Keratinocyte (primary cell): ENCODE measurements at regions not wholly inside any gene's neighbourhood (a gene's known extent, or its start where the extent isn't known, plus 50 kb on each side); places are given as distances from the start of the nearest gene placed in this dataset.
A peak's percentile ranks its signal among the peaks of the same experiment; 100 is the strongest.

ENCODE experiments used
- DNase-seq: peaks from one replicate; pipeline ENCODE4 v3.0.0-alpha.2; 2011; ENCODE audit warnings: low read depth, missing footprints, low spot score
- FAIRE-seq: peaks from 2 replicates; lab custom pipeline; 2011; peaks lifted over from hg19 to GRCh38; lab: Jason Lieb, UNC
- H2AFZ ChIP-seq: 2 replicates; pipeline ENCODE4 v1.6.0; 2012; ENCODE audit warnings: low read length, control low read depth, inconsistent platforms; ENCODE audit not compliant: control insufficient read depth
- H3K27ac ChIP-seq: 2 replicates; pipeline ENCODE4 v1.5.1; 2011; ENCODE audit warnings: low read length; ENCODE audit not compliant: control insufficient read depth, insufficient read depth
- H3K27me3 ChIP-seq: 3 replicates; pipeline ENCODE4 v1.6.0; 2011; ENCODE audit warnings: low read length; ENCODE audit not compliant: control insufficient read depth, insufficient read depth; ENCODE audit errors: extremely low read depth
- H3K36me3 ChIP-seq, 2 experiments: 2 replicates in 1 of 2; 3 replicates in 1 of 2; pipeline ENCODE4 v1.5.1; 2011; ENCODE audit warnings: low read length in 2 of 2, mild to moderate bottlenecking in 1 of 2; ENCODE audit not compliant: control insufficient read depth in 2 of 2, insufficient read depth in 2 of 2; ENCODE audit errors: extremely low read depth in 1 of 2
- H3K4me1 ChIP-seq: 3 replicates; pipeline ENCODE4 v1.5.1; 2011; ENCODE audit warnings: low read length; ENCODE audit not compliant: control insufficient read depth, insufficient read depth; ENCODE audit errors: extremely low read depth
- H3K4me2 ChIP-seq: 3 replicates; pipeline ENCODE4 v1.6.0; 2011; ENCODE audit warnings: low read depth, low read length; ENCODE audit not compliant: control insufficient read depth, insufficient read depth; ENCODE audit errors: extremely low read depth
- H3K4me3 ChIP-seq, 3 experiments: fragments of 200-600 bp in 1 of 3; sonication (generic) in 1 of 3; 2 replicates in 2 of 3; 3 replicates in 1 of 3; pipeline ENCODE4 v1.5.1; 2011 to 2016; ENCODE audit warnings: low read length in 3 of 3, mild to moderate bottlenecking in 3 of 3, control low read depth in 2 of 3, inconsistent platforms in 1 of 3, low read depth in 1 of 3, mixed read lengths in 1 of 3, mixed run types in 1 of 3, moderate library complexity in 1 of 3; ENCODE audit not compliant: control insufficient read depth in 2 of 3, insufficient read depth in 2 of 3; ENCODE audit errors: extremely low read depth in 1 of 3
- H3K79me2 ChIP-seq: 2 replicates; pipeline ENCODE4 v1.6.0; 2012; ENCODE audit warnings: low read length; ENCODE audit not compliant: control insufficient read depth, insufficient read depth
- H3K9ac ChIP-seq: 3 replicates; pipeline ENCODE4 v1.6.0; 2011; ENCODE audit warnings: low read length; ENCODE audit not compliant: control insufficient read depth, insufficient read depth; ENCODE audit errors: extremely low read depth
- H3K9me1 ChIP-seq: 3 replicates; pipeline ENCODE4 v1.6.0; 2011; ENCODE audit warnings: low read length; ENCODE audit not compliant: control insufficient read depth, insufficient read depth; ENCODE audit errors: extremely low read depth
- H3K9me3 ChIP-seq: 2 replicates; pipeline ENCODE4 v1.5.1; 2012; ENCODE audit warnings: low read depth, low read length; ENCODE audit not compliant: control insufficient read depth
- H4K20me1 ChIP-seq: 3 replicates; pipeline ENCODE4 v1.6.0; 2011; ENCODE audit warnings: low read length; ENCODE audit not compliant: control insufficient read depth, insufficient read depth; ENCODE audit errors: extremely low read depth
- CTCF ChIP-seq, 3 experiments: IDR thresholded peaks in 1 of 3; conservative IDR thresholded peaks in 1 of 3; optimal IDR thresholded peaks in 1 of 3; 2 replicates in 2 of 3; 3 replicates in 1 of 3; pipeline versions ENCODE3 to v1.5.1; 2011; ENCODE audit warnings: low read length in 3 of 3, mild to moderate bottlenecking in 3 of 3, moderate library complexity in 2 of 3, control low read depth in 1 of 3, inconsistent platforms in 1 of 3; ENCODE audit not compliant: insufficient read depth in 2 of 3; ENCODE audit errors: extremely low read depth in 1 of 3
- EZH2 ChIP-seq: IDR thresholded peaks from one replicate; pipeline ENCODE4 v1.6.1; 2012; ENCODE audit warnings: inconsistent platforms, mild to moderate bottlenecking, low read length, moderate library complexity
- dilution Hi-C: fragments of 300-500 bp; cut with MboI; formaldehyde crosslinking; loops from one replicate; pipeline ENCODE4 v1.7.0; 2020; ENCODE audit warnings: low sequenced_read_pairs; ENCODE audit not compliant: extremely low pct_ligation_motif_present

- Histone ChIP-seq H3K4me1 (peaks cover 6% of the 10 kb centered on the region), H3K27me3 (no peaks in the 10 kb centered on the region), H3K27ac (no peak overlapping the region), H3K4me3 (no peak overlapping the region), H4K20me1 (no peaks in the 10 kb centered on the region), H3K4me2 (no peak overlapping the region), H3K9me3 (peaks cover 3% of the 10 kb centered on the region), H3K9ac (peak overlapping the region; percentile 11), H2AFZ (no peak overlapping the region), H3K9me1 (no peaks in the 10 kb centered on the region), H3K36me3 (no peaks in the 10 kb centered on the region), H3K79me2 (no peaks in the 10 kb centered on the region)
- dilution Hi-C loops = no loop called here
- no peak for DNase-seq
- no peak for FAIRE-seq
- TF ChIP-seq EZH2 (no peak), CTCF (optimal IDR thresholded peaks at IDR 0.05 in 1 of 3, IDR thresholded peaks at IDR 0.05 in 1 of 3, conservative IDR thresholded peaks at IDR 0.05 in 1 of 3; ENCODE audit: extremely low read depth in 1 of 3, insufficient read depth in 2 of 3, low read length in 3 of 3) (no peak)
These were observed 339.3 kb downstream of the PCNX1 start for GRCh38 chr14:71246539-71246938.

GRCh38 chr14:71247106-71247505 is 339.8 kb downstream of the PCNX1 start:
- Histone ChIP-seq H3K4me1 (peaks cover 6% of the 10 kb centered on the region), H3K79me2 (no peaks in the 10 kb centered on the region), H3K36me3 (no peaks in the 10 kb centered on the region), H3K9ac (peak overlapping the region; percentile 11), H3K27ac (no peak overlapping the region), H3K9me1 (no peaks in the 10 kb centered on the region), H2AFZ (peak overlapping the region; percentile 32), H3K4me2 (no peak overlapping the region), H3K9me3 (peaks cover 3% of the 10 kb centered on the region), H3K27me3 (no peaks in the 10 kb centered on the region), H3K4me3 (no peak overlapping the region), H4K20me1 (no peaks in the 10 kb centered on the region)
- FAIRE-seq (peak; percentile 92), DNase-seq (peak; percentile 54)
- TF ChIP-seq EZH2 (no peak), CTCF (optimal IDR thresholded peaks at IDR 0.05 in 1 of 3, IDR thresholded peaks at IDR 0.05 in 1 of 3, conservative IDR thresholded peaks at IDR 0.05 in 1 of 3; ENCODE audit: extremely low read depth in 1 of 3, insufficient read depth in 2 of 3, low read length in 3 of 3) (no peak)
- dilution Hi-C loops = no loop called here
